C4-2B (cell line): ENCODE measurements at regions not wholly inside any gene's neighbourhood (a gene's known extent, or its start where the extent isn't known, plus 50 kb on each side); places are given as distances from the start of the nearest gene placed in this dataset.

Experiments used
- CTCF ChIP-seq: fragments of 450-650 bp; conservative IDR thresholded peaks from 2 replicates; pipeline ENCODE4 v1.5.1; 2017; ENCODE audit warnings: mild to moderate bottlenecking
- ZFX ChIP-seq: fragments of 450-650 bp; IDR thresholded peaks from 2 replicates; pipeline ENCODE4 v1.6.1; 2017

- TF ChIP-seq CTCF (no peak), ZFX (no peak)
These were observed 286.5 kb upstream of the B3GALT2 start for GRCh38 chr1:193472838-193473398.
